ENCODE measurements at regions not wholly inside any gene's neighbourhood (a gene's known extent, or its start where the extent isn't known, plus 50 kb on each side); places are given as distances from the start of the nearest gene placed in this dataset.

- TF ChIP-seq POLR2A (IDR thresholded peaks at IDR 0.05) (no peak), CTCF (IDR thresholded peaks at IDR 0.05) (no peak), POLR2AphosphoS5 (IDR thresholded peaks at IDR 0.05) (no peak)
Observed at GRCh38 chr6:40717411-40718057, 130.4 kb upstream of the LRFN2 start.
